ENCODE measurements at regions not wholly inside any gene's neighbourhood (a gene's known extent, or its start where the extent isn't known, plus 50 kb on each side); places are given as distances from the start of the nearest gene placed in this dataset.

DNA sequence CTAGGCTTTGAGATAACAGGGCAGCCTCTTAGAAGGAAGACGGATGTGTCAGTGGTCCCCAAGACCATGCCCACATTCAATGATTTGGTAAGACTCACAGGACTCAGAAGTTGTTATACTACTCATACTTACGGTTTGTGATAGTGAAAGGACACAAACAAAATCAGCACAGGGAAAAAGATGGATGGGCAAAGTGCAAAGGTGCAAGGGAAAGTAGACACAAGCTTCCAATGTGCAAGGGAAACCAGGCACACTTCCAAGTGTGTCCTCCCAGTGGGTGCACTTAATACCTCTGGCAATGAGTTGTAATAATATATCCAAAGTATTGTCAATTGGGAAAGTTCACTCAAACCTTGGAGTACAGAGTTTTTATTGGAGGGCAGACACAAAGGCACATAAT lies 53.8 kb upstream of the VCX start:
- no peak for DNase-seq

DNA sequence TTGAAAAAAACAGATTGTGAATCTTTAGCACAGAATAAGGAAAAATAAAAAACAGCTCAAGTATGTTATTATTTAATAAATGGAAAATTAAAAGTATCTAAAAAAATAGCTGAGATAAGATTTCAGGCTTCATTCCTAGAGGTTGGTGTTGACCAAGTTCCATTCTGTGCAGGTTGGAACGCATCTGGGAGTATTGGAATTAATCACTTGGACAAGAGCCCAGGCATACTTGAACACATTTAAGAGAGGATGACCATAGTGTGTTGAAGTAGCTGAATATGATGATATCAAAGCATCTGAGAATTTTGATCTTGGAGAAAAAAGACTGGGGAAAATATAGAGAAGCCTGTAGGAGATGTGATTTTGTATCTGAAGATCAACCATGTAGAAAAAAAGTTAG lies 54.6 kb upstream of the VCX start:
- DNase-seq, result no peak

DNA sequence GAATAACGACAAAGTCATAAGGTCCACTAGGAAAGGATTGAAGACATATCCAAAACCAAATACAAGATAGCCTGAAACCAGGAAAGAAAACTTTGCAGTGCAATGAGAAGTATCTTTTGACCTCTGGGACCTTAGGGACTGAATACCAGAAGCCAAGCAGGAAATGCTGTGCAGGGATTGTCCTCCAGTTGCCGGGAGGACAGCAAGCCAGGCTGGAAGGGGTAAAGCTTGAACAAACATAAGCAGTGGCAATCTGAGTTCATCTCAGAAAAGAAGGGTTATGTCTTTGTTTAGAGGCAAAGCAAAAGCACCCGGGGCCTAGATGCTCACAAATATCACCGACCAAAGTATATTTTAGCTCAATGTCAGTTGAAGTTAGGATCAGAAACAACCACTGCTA lies 55.3 kb upstream of the VCX start:
- DNase-seq, result no peak

DNA sequence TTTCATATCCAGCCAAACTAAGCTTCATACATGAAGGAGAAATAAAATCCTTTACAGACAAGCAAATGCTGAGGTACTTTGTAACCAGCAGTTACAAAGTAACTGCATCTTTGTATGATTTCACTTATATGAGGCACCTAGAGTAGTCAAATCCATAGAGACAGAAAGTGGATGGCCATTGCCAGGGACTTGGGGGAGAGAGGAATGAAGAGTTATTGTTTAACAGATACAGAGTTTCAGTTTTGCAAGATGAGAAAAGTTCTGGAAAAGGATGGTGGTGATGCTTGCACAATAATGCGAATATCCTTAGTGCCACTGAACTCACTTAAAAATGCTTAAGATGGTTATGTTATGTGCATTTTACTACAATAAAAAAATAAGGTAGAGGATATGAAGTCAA lies 58.4 kb upstream of the VCX start:
- no peak for DNase-seq

DNA sequence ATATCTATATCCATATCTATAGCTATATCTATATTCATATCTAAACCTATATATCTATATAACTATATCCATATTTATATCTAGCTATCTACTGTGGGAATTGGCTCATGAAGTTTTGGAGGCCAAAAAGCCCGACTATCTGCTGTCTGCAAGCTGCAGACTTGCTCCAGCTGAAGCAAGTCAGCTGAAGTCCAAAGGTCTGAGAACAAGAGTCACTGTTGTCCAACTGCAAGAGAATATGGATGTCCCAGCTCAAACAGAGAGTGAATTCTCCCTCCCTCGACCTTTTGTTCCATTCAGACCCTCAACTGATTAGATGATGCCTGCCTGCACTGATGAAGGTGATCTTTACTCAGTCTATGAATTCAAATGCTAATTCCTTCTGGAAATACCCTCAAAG lies 63.3 kb upstream of the VCX start:
- DNase-seq, result no peak

DNA sequence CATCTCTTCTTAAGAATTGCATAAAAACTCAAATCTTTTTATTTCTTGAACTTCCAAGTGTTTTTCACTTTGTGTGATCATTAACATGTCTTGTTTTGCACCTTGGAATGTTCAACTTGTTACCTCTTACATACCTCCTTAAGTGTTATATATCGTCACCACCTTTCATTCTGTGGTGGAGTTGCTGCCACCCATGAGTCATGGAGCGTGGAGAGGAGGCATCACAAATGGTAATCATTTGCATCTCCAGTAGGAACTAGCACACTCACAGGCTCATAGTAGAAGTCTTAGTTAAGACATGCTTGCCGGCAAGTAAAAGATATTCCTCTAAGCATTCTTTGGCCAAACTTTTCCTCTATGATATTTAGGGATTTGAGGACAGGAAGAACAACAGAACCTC lies 67.0 kb upstream of the VCX start:
- no peak for DNase-seq

DNA sequence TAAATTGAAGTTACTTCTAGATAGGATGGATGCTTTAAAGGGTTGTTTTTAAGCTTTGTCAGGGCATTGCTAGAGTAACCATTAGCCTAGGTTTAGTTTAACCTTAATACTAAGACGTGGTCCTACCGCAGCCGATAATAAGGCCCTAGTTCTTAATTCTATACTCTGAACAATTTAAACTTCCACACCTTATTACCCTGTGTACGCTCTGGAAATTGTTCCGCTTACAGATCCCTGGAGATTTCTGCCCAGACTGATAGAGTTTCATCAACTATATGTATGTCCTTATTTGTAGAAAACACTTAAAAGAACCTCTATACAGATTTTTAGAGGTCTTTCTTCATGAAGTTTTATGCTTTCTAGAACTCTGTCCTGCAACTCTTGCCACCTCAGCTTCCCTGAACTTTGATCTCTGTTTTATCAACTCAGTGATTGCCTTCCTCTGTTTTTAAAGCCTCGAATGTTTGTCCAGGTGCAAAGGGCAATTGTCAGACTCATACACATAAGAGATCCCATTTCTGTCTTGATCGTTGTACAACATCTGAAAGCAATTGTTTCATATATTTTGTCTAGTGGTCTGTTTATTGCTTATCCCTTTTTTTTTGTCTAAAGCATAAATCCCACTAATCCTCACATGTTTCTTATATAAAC lies 71.1 kb upstream of the VCX start:
- DNase-seq, result no peak

DNA sequence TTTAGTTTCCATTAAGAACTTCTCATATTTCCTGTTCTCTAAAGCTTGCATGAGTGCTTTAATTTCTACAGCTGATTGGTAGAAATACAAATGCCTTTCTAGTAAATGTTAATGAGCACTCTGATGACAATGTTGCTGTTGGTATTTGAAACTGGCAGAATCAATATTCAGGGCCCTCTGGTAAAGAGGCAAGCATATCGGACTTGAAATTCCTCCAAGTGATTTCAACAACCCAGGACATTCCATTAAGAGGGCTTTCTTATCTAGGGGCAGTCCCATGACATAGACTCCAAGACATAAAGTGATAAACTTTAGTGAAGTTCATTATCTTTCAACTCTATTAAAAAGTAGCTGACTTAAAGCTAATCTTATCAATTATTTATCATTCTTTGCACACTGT lies 83.1 kb upstream of the VCX start:
- no peak for DNase-seq

DNA sequence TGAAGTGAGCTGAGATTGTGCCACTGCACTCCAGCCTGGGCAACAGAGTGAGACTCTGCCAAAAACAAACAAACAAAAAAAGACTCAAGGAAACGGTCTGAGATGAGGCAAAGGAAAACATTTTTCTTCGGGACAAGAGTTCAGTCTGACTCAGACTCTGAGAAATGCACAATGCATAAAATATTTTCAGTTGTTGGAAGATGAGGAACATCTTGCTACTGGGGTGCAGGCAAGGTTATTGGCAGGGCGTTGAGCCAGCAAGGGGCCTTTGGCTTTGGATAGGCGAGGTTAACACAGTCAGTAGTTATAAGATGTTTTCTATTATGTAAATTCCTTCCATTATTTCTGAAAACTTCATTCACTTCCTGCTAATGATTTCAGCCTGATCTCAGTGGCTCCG lies 96.1 kb upstream of the VCX start:
- DNase-seq, result no peak

DNA sequence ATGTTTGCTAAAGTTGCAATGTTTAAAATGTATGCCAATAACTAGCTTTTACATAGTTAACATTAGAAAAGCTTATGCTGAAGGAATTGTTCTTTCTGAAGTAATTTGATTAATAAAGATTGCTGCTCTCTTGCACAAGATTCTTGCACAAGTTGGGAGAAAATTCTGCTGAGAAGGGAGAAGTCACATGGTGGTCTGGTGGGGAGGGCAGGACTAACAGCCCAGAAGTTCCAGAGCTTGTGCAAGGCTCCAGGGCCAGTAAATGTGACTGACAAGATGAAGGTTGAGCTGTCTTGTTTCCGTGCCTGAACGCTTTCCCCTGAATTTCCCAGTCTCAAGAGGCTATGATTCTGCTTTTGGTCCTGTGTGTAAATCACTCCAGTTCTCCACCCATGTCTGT lies 112.9 kb upstream of the VCX start:
- DNase-seq, result no peak

DNA sequence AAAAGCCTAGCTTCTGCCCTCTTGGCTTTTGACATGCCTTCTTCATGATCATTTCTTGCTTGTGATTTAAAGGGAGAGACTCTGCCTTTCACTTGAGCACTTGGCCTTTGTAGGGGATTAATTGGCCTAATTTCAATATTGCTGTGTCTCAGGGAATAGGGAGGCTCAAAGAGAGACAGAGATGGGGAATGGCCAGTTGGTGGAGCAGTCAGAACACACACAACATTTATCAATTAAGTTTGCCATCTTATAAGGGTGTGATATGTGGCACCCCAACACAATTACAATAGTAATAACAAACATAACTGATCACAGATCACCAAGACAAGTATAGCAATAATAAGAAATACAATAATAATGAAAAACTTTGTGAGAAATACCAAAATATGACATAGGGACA lies 122.5 kb upstream of the VCX start:
- DNase-seq, result no peak

DNA sequence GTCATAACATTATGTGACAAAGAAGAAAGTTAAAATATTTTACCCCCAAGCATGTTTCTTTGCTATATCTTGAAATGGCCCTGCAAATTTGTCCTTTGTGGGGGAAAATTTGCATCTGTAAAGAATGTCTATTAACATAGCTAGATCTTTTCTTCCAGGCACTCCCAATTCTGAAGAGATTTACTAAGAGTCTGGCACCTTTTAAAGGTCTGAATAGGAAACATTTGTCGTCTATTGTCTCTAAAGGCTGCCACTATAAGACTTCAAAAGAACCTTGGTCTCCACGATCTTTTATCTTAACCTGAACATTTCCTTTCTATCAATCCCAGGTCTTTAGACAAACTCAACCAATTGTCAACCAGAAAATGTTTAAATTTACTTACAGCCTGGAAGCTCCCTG lies 128.6 kb upstream of the VCX start:
- no peak for DNase-seq

DNA sequence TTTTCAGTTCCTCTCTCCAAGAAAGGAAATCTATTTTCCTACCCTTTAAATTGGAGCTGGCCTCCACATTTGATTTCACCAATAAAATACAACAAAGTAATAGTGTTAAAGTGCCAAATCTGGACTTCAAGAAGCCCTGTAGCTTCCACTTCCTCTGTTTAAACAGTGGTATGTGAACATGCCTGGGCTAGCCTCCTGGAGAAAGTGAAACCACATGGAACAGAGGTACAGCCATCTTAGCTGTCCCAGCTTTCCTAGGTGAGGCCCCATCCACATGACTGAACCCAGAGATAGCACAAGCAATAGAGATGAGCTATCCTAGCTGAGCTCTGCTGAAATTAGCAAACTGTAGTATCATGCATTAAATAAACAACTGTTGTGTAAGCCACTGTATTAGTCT lies 131.8 kb upstream of the VCX start:
- DNase-seq, result no peak

DNA sequence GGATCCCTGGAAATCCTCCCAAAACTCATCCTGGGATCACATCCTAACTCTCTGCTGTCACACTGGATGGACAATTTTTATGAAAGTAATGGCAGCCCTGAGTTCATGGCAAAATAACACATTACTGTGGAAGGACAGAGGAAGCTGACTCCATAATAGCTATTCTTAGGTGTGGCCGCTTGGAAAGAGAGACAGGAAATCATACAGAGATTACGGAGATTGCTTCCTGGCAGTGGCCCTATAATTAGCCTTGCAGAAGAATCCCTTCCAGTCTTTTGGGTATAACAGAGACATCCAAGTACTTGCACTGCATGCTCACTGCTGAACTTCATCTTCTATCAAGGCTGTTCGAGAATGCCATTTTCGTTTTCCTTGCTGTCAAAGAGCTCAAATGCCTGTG lies 133.1 kb upstream of the VCX start:
- no peak for DNase-seq

DNA sequence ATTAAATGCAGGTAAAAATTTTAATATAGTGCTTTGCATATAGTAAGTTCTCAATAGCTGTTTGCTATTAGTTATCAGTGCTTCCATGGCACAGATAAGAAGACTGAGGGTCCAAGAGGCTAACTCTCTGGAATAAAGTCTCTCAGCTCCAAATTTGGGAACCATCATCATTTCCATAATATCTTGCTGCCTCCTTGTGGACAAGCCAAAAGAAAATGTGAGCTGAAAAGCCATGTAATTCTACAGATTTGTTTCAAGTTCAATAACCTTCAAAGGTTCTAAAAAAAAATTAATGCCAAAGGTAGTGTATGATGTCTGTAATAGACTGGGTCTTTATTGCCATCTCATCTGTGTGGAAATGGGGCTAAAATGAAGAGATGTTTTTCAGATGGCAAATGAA lies 136.9 kb upstream of the VCX start:
- DNase-seq, result no peak

DNA sequence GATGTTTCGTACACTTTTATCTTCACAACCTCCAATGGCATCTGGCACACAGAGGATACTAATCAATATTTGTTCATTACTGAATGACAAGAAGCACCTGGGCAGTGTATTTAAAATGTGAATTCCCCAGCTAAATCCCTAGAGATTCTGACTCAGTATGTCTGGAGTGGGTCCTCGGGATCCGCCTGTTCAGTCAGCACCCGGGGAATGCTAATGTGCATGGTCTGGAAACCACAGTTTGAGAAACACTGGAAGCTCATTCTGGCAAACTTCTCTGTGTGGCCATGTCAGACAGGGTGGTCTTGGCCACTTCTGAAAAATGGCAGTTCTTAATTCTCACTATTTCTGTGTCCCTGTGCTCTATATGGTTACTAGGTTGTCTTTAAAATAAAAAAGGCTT lies 138.8 kb upstream of the VCX start:
- DNase-seq, result no peak

DNA sequence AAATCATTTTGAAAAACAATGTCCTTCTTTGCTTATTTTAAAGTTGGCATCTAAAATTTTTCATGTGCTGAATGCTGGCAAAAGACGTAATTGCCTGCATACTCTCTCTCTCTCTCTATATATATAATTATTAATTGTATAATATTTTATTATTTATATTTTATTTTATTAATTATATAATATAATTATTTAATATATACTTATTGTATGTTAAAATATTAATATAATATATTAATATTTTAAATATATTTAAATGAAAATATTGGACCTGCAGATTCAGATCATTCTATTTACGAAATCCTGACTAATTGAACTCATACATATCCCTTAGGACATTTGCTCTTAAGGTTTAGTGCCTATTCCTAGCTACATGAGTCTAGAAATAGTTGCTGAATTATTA lies 144.7 kb upstream of the VCX start:
- no peak for DNase-seq

DNA sequence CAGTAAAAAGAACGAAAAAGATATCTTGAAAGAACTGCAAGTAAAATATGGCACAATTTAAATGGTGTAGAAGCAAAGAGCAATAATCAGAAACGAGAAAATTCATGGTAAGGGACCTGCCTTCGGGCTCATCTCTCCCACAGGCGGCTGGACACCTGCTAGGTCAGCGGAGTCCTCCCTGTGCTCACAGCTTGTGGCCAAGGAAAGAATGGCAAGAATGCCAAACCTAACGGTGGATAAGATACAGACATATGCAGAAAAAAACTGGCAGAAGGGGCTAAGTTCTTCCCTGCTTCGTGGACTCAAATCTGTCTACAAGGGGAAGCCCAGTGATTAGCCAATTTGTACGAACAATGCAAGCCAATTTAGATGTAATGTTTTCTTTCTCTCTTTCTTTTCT lies 152.1 kb upstream of the VCX start:
- no peak for DNase-seq

DNA sequence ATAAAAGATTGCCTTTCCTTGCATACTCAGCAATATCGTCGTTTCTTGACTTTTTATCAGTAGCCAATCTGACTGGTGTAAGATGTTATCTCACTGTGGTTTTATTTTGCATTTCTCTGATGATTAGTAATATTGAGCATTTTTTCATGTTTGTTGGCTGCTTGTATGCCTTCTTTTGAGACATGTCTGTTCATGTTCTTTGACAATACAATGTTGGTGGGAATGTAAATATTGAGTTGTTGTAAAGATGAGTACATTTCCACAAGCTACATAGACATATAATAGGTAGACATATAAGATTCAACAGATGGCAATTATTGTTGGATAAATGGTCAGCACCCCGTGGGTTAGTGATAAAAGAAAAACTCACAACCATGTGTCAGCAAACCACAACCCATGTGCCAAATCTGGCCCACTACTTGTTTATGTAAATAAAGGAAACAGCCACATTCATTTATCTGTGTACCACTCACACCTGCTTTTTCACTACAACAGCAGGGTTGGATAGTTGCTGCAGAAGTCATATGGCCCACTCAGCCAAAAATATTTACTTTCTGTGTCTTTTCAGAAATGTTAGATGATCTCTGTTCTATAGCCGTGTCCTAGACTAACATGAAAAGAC lies 153.1 kb upstream of the VCX start:
- no peak for DNase-seq

DNA sequence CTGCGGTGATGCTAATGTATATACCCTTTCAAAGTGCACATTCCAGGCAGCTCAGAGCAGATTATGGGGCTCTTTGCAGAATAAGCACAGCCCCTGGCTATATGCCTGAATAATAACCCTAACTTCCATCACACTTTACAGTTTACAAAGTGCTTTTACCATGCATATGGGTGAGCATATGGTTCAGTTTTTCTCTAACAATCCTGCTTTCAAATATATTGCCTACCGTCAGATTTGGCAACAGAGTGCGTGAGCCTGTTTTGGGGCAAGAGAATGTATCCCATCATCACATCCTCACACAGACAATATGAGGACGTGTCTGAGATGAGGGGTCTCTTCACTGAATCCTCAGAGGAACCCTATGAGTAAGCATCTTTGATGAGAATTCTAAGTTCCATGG lies 162.8 kb upstream of the VCX start:
- no peak for DNase-seq

DNA sequence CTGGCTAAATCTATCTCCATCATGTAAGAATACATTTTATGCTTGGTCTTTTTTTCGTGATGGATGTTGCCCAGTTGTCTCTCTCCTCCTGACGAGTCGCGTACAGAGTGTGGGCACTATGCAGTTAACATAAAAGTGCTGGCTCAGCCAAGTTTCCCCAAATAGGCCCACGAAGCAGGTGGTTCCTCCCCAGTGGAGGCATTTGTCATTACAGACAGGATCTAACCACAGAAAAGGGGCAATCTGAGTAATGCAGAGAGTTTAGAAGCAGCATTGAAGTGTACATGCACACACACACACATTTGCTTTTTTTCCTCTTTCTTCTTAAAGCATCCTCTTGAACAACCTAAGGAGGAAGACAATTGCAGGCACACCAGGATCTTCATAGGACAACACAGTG lies 188.7 kb upstream of the VCX start:
- DNase-seq, result no peak

DNA sequence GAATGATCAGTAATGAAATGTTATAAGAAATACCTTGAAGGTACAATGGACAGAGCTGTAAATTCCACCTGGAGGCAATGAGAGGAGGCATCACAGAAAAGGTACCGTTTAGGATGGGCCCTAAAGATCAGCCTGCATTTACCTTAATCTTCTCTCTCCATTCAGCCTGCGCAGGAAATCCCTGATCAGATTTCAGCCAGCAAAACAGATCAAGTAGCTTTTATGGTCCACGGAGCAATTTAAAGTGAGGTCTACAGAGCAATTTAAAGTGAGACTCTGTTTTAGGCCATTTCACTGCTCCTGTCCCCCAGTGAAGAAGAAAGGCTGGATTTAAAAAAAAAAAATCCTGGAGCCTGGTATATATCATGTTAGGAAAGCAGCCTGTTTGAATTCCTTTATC lies 195.1 kb upstream of the VCX start:
- no peak for DNase-seq

DNA sequence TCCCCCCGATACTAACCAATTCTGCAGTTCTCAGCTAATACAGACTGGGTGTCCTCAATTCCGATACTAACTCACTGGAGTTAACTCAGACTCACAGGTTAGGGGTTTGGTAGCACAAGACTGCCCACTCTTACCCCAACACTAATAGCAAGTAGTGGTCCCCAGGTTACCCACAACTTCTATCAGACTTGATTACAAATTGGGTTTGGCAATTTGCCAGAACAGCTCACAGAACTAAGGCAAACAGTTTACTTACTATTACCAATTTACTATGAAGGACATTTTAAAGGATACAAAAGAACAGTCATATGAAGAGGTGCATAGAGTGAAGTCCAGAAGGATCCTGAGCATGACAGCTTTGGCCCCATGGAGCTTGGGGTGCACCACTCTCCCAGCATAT lies 201.8 kb upstream of the VCX start:
- no peak for DNase-seq

DNA sequence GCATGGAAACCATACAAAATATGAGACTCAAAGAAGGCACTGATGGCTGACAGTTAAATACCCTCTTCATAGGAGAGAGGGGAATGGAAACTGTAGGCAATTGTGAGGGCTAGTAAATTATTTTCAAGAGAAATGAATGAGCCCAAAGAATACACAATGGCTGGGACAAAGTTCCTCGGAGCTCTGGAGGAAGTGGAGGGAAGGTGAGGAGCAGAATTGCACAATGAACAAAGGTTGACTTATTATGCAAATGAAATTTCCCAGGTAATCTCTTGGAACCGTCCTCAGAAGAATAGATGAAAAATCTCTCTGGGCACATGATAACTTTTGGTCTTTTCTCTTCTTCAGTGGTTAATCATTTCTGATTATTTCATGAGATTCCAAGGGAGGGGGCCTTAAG lies 202.6 kb upstream of the VCX start:
- no peak for DNase-seq

DNA sequence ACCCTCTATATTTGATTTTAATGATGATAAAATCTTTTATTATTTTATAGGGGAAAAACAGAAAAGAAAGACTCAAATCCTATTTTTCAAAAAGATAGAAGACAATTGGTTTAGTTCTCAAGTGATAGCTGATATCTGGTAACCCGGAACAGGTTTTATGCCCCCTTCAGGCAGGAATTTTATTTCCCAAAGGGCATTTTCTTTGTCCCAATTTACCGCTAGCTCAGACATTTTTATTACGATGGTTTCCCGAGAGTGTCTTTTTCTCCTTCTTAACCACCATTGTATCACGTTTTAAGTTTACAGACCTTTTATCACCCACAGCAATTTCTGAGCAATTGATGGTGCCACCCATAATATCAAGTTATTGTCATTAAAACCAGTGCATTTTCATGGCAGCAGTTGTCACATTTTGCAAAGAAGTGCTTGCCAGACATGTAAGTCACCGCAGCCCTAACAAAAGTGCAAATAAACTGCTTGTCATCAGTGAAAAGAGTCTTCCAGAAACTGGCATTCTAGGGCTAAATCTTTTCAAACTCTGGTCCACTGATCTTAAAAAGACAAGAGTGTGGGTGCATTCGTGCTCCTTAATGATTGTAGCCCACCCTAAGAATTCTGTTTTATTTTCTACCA lies 204.8 kb upstream of the VCX start:
- DNase-seq, result no peak
